GM18507 (cell line): ENCODE measurements at regions not wholly inside any gene's neighbourhood (a gene's known extent, or its start where the extent isn't known, plus 50 kb on each side); places are given as distances from the start of the nearest gene placed in this dataset.

Experiments used
- DNase-seq: peaks from one replicate; pipeline ENCODE4 v3.0.0; 2011; ENCODE audit warnings: low read depth; ENCODE audit not compliant: insufficient read length; ENCODE audit errors: extremely low spot score
- FAIRE-seq: peaks from 2 replicates; lab custom pipeline; 2011; peaks lifted over from hg19 to GRCh38; lab: Jason Lieb, UNC

DNA sequence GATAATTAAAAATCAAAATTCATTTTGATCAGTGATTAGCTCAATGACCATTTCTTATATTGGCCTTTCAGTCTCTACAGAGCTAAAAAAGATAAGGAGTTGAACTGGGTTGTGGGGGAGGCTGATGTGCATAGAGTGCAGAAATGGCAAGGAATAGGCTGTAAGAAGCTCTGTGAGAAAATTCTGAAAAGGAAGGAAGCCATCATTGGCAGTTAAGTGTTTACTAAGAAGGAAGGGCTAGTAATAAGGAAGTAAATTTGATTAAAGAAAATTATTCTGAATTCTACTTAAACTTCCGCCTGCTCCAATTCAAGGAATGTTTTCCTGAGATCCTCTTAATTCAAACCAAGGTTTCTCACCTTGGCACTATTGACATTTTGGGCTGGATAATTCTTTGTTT lies 187.5 kb downstream of the MZT1 start:
- FAIRE-seq (no peak), DNase-seq (no peak)

DNA sequence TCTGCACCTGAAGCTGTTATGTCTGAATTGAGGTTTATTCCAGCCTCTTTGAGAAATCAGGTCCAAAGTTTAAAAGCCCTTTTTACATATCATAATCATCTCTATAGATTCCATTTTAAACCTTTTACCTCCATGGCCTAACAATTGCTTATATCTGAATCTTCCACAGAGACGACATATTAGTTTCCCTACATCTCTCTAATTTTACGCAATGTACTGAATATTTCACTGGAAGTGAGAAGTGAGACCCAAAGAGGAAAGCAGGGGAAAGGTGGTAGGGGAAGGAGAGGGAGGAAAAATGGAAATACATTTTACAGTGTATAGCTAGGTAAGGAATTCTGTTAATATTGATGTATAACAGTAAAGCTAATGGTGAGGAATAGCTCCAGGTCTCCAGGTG lies 189.6 kb downstream of the MZT1 start:
- no peak for DNase-seq
- FAIRE-seq, result no peak

DNA sequence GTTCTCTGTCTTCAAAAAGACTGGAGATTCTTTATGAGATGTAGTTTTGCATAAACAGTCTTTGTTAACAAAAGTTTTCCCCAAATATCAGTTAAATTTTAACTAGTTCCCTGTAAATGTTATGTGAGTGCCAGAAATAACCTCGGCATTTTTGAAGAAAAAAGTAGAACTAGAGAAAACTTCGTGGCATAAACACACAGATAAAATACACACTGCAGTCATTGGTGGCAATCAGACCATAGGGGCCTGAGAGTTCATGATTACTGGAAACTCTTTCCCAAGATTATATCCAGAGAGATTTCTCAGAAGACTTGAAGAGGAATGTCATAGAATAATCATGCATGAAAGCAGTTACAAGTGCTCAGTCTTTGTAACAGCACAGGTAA lies 190.0 kb downstream of the MZT1 start:
- no peak for FAIRE-seq
- no peak for DNase-seq

DNA sequence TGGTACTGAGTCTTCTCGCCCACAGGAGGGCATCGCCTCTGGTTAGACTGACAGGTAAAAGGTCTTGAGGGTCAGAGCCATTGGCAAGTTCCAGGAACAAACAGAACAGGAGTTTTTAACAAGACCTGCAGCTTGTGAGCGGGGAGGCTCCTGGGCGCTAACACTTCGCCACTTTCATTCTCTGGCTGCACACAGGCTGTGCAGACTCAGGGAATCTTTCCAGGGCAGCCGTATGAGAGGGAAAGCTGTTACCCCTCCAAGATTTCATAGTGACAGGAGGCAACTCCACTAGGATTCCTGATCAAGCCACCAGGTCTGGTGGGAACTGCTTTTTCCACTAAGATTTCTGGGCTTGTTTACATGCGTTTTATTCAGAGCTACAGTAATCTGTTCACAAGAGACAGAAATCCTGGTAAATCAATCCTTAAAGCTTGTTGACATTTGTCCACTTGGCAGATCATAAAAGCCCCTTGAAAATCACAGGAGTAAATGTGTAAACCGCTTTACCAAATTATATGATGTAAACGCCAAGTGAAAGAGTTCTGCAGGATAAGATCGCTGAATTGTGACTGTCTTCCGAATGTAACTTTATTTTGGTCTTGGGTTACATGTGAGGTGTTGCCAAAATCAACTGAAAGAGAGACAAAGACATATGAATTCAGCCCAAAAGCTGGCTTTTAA lies 190.6 kb downstream of the MZT1 start:
- FAIRE-seq, result no peak
- DNase-seq, result no peak

DNA sequence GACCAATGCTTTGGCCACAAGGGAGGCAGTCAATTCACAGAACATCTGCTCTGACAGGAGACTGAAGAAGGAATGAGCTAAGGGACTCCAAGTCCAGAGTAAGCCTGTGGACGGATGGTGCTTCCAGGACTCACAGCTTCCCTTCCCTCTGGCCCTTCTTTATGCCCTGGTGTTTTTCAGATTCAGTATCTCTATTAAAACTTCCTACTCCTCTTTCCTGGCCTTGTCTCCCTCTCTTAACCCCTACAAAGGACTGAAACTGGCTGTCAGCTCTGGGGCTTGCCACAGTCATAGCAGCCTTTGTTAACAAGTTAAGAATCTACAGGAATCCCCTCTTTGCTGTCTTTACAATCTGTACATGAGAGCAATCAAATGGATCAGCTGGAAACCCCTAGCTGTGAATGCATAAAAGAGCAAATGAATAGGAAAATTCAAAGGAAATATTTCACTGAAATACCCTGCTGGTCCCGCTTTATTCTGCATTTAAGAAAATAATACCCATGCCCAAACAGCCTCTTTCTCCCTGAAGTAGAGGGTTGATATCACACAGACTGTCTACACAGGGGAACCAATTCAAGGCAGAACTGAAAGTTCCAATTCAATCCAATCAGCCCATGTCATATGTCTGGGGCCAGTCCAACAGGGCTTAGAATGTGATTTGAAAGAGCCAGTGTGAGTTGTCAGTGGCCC lies 192.3 kb downstream of the MZT1 start:
- no peak for DNase-seq
- no peak for FAIRE-seq

DNA sequence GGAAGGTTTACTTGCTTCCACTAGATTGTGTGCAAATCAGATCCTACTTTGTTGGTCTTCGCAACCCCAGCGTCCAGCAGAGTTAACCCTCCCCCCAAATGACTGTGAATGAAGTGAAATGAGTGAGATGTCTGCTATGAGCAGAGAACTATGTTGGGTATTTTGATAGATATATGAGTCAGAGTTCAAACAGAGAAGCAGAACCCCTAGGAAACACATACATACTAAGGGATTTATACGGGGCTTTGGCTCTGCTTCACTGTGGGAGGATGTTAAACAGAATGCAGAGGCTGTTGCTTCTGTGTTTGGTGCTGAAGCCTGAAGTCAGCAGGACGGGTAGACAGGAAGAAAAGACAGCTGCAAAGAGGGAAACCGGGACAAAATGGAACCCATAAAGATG lies 197.0 kb downstream of the MZT1 start:
- DNase-seq, result no peak
- no peak for FAIRE-seq

DNA sequence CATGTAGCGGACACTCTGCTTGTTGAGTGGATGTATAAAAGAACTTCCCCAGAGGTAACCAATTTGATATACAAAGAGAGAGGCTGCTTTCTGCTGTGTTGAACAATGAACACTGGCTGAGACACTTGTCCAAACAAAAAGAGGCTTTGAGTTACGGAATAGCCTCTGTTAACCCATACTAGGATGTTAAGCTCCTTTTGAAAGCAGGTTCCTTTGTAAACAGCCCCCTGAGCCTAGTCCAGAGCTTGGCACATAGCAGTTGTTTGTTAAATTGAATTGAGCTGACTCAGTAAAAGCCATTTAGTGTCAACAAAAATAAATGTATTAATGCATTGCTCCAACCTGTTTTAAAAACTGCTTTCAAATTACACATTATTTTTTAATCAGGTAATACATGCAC lies 200.1 kb downstream of the MZT1 start:
- DNase-seq (no peak), FAIRE-seq (no peak)

DNA sequence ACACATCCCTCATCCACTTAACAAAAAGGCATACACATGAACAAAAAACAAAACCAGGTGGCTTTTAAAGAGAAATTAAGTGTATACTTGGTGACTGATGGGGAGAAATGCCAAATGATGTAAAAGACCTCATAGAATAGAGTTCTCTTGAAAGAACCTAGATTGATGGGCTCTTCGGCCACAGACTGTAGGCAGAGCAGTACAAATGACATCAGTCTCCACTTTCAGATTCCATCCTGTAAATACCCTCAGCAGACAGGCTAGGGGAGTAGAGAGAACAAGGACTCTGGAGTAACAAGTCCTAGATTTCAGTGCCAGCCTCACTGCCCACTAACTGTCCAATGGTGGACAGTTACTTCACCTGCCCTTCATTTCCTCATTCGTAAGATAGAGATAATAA lies 203.8 kb downstream of the MZT1 start:
- FAIRE-seq (no peak), DNase-seq (no peak)

DNA sequence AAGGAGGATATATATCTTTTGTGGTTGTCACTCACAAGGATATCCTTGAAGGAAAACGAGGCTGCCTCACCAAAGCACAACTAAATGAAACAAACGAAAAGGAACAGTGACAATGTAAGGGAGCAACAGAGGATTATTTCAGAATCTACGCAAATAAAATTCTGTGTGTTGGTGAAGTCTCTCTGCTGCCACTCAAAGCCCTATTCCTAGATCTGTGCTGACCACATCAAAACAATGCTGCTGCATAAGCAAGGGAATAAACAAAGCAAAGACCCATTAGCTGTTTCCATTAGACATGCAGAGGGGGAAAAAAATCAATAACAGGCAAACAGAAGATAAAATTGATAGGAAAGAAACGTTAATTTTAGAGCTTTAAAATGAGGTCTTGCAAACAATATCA lies 204.4 kb downstream of the MZT1 start:
- DNase-seq, result no peak
- no peak for FAIRE-seq

DNA sequence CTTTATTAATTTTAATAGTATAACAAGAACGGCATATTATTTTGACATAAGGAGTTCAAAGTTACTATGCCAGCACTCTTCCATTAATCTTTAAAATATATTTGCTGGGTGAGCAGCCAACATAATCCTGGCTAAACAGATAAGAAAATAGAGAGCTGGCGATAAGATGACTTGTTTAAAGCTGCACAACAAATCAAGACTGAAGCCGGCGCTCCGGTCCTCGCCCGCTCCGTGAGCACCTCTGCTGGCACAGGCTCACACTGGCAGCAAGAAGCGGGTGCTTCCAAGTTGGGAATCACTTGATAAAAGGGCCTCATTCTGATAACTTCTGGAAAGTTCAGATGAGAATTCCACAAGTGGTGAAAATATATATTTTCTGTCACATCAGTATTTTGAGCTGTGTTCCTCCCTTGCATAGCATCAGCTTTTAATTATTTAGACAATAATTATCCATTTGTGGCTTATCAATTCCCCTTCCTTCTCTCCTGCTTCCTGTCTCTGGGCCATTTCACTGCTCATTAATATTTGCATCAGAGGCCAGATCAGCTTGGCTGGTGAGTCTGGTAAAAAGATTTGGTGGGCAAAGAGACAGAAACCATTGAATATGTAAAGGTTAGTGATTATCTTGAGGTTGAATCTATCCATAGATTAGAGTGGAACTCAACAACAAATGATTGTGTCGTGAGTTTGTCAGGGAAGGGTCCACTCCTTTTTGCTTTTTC lies 205.3 kb downstream of the MZT1 start:
- DNase-seq, result no peak
- FAIRE-seq, result no peak

DNA sequence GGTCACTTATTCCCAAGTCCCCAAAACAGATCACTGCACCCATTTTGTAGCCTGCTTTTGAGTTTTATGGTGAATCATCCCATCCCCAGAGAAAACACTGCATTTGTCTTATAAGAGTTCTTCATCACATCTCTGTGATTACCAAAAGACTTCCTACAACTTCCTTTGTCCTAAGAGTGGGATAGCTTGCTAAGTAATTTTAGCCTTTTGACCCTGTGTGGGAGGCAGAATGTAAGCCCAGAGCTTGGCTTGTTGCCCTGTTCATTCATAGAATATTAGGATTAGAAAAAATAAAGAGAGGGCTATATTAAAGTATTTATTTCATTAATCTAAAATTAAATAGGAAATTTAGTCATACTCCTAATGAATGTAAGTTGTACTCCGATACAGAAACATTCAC lies 213.3 kb downstream of the MZT1 start:
- FAIRE-seq (no peak), DNase-seq (no peak)

DNA sequence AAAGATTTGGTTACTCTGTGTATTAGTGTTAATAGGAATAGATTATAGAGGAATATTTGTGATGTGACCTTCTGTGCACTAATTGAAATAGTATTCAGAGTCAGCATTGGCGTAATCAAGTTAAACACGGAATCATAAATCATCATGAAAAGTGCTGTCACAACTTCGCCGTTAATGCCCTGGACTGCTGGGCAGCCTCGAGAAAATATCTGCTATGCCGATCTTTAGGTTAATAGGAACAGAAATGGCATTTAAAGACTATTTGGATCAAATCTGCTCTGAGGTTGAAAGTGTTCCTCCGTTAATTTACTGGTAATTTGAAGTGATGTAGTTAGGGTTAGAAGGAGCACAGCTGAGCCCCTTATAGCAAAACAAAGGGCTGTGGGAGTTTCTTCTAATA lies 219.0 kb downstream of the MZT1 start:
- DNase-seq (no peak), FAIRE-seq (no peak)

DNA sequence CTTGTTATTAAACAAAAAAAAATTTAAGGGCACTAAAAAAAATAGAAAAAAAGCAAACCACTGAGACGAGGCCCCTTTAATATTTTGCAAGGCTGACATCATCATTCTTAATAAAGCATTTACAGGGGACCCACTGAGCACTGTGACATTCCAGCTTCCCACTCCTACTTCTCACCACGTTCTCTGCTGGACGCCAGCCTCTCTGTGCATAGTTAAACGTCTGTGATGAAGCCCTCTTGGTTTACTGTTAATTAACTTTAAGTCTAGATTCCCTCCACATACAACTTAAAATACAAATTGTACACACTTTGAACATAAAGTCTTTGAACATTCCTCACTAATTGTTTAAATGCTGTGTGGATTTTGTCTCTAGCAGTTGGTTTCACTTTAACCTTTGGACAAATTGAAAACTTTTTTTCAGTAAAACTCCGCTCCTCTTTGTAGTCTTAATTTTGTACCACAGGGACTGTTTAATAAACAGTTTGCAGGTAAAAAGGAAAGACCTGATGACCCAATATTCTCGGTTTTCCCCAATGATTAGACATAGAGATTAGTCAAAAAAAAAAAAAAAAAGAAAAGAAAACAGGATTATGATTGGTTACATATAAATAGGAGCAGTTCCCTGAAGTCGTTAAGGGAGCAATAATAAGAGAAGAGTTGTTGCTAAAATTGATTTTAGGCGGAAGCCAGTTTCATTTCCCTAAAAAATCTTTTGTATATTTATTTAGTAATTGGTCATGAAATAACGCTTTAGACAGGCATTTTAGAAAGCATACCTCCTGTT lies 219.8 kb downstream of the MZT1 start:
- no peak for FAIRE-seq

DNA sequence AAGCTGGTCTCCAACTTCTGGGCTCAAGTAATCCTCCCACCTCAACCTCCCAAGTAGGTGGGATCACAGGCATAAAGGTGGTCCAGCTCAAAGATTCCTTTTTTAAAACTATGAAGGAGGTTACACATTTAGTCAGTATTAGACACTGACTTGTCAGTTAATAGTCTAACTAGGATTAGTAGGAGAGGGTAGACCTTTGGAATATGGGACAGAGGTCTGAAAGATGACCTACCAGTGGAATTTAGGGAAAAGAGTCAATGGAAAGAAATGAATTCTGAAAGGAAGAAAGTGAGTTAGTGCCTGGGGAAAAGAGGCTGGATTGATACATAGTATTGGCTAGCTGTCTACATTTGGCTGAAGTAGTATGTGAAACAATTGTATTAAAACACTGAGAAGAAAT lies 220.7 kb downstream of the MZT1 start:
- DNase-seq, result no peak
- FAIRE-seq, result no peak

More for the DNA sequence above, 219.8 kb downstream of the MZT1 start:
- DNase-seq, result no peak

DNA sequence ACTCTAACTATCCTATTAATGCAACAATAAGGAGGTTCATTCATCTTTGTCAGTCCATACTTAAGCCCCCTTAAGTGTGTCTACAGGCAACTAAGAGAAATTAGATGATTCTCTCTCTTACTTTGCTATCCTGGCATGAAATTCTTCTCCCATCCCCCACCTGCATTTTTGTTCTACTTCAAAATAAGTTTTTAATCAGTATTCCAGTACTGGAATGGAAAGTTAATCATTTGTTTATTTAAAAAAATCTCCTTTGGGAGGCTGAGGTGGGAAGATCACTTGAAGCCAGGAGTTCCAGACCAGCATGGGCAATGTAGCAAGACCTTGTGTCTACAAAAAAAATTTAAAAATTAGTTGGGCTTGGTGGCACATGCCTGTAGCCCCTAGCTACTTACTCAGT lies 222.1 kb downstream of the MZT1 start:
- DNase-seq (no peak), FAIRE-seq (no peak)

DNA sequence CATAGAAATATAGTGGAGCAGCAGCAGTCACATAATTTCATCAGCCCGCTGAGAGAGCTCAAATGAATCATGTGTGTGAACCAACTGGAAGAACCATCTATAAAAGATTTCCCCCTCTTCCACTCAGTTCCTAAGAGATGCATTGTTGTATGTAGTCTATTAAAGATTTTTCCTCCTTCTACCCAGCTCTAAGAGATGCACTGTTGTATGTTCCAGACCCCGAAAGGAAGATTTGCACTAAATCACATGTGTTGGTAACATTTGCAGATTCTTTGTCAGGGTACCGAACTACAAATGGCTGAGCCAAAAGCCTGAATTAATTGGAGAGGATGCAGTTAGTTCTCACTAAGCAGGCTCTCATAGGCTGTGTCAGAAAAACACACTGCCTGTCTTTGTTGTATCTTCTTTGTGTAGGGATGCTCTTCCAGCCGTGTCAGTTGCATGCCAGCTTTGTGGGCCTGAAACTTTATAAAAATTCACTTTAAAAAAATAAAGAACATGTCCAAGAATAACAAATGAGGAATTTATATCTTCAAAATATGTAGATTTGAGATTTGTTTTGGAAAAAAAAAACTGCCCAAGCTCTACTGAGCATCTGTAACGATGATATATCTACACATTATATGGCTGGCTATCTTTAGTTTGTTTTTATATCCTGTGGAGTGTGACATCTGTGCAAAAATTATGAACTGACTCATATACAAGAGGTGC lies 223.1 kb downstream of the MZT1 start:
- no peak for FAIRE-seq

DNA sequence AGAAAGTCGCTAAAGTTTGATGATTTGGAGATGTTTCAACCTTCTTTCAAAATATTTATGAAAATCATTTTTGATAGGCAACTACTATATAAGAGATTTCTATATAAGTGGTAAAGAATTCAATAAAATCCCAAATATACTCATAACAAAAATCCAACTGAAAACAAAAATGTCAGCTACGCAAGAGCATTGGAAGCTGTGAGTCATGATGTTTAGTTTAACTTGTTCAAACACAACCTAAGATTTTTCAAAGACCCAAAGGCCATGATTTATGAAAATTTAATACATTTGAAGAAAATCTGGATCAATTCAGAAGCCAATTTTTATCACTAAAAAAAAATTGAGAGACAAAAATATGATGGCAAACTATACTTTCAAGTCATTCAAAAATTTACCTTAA lies 226.6 kb downstream of the MZT1 start:
- FAIRE-seq (no peak), DNase-seq (no peak)

More for the DNA sequence above, 223.1 kb downstream of the MZT1 start:
- DNase-seq, result no peak

DNA sequence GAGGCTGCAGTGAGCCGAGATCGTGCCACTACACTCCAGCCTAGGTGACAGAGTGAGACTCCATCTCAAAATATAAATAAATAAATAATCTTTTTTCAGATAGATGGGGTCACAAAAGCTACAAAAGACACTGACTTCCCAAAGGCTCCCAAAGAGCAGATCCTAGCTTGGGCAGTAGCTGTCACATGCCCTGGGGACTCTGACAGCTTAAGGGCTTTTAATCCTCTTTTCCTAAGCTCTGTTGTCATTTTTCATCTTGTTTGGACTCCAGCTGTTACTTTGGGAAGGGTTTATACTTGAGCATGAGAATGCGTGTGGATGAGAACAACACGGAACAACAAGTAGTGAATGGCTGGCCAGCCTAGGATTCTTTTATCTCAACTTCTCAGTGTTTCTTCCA lies 231.7 kb downstream of the MZT1 start:
- FAIRE-seq, result no peak
- no peak for DNase-seq

DNA sequence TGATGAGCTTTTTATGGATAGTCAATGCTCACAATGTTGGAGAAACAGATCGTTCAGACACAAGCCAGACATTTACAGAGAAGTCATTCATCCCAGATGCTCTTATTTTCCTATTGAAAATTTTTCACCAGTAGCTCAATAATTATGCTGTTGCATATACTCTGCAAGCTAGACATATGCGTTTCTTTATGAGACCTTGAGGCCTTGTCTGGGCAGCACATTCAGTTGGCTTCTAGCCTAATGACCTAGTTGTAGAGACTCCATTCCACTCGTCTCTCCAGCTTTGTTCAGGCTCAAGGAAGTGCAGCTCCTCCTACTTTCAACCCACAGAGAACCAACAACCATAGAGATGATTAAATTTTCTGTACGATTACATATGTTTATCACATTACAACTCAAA lies 237.7 kb downstream of the MZT1 start:
- FAIRE-seq (no peak), DNase-seq (no peak)

DNA sequence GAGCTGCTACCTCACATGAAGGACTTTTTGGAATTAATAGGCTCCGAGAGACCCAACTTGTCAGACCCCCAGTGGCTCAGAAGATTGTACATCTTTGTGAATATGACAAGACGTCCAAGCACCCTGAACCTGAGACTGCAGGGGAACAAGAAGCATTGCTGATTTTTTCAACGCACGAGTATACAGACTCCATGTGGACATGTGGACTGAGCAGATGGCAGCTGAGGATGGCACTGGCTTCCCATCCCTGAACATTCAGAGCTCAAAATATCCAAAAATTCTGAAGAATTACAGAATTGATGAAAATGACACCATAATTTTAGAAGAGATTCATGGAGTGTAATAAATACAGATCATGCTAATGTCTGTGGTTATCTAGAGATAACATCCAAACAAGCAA lies 254.1 kb downstream of the MZT1 start:
- DNase-seq (no peak), FAIRE-seq (no peak)
